Fibroblast of skin of abdomen (primary cell): ENCODE measurements at regions not wholly inside any gene's neighbourhood (a gene's known extent, or its start where the extent isn't known, plus 50 kb on each side); places are given as distances from the start of the nearest gene placed in this dataset.

Experiments
- DNase-seq: peaks from one replicate; pipeline ENCODE4 v3.0.0-alpha.2; 2013

- no peak for DNase-seq
Measured at GRCh38 chr2:144280009-144280408, 239.9 kb downstream of the ZEB2 start.

GRCh38 chr2:144279165-144279564 lies 240.8 kb downstream of the ZEB2 start:
- DNase-seq, result no peak

- no peak for DNase-seq
Measured at GRCh38 chr2:144277622-144278354, 242.1 kb downstream of the ZEB2 start.

GRCh38 chr2:144275340-144275739 lies 244.6 kb downstream of the ZEB2 start:
- DNase-seq, result no peak

- DNase-seq, result no peak
Measured at GRCh38 chr2:144274131-144274530, 245.8 kb downstream of the ZEB2 start.

- no peak for DNase-seq
Measured at GRCh38 chr2:144270951-144271350, 249.0 kb downstream of the ZEB2 start.

- DNase-seq, result no peak
Measured at GRCh38 chr2:144268036-144268678, 251.8 kb downstream of the ZEB2 start.

- no peak for DNase-seq
Measured at GRCh38 chr2:144267239-144267638, 252.7 kb downstream of the ZEB2 start.

- no peak for DNase-seq
Measured at GRCh38 chr2:144265654-144266053, 254.3 kb downstream of the ZEB2 start.

GRCh38 chr2:144261966-144262365 lies 258.0 kb downstream of the ZEB2 start:
- DNase-seq, result no peak

- DNase-seq, result no peak
Measured at GRCh38 chr2:144261336-144261735, 258.6 kb downstream of the ZEB2 start.

- no peak for DNase-seq
Measured at GRCh38 chr2:144259332-144259731, 260.6 kb downstream of the ZEB2 start.

- DNase-seq, result no peak
Measured at GRCh38 chr2:144258154-144258553, 261.8 kb downstream of the ZEB2 start.

- DNase-seq, result peak; percentile 77
Measured at GRCh38 chr2:144256996-144257707, 262.8 kb downstream of the ZEB2 start.

GRCh38 chr2:144254342-144255235 lies 265.3 kb downstream of the ZEB2 start:
- DNase-seq, result no peak

GRCh38 chr2:144253743-144254142 lies 266.2 kb downstream of the ZEB2 start:
- no peak for DNase-seq

GRCh38 chr2:144252694-144253093 lies 267.2 kb downstream of the ZEB2 start:
- no peak for DNase-seq

GRCh38 chr2:144249035-144249637 lies 270.8 kb downstream of the ZEB2 start:
- DNase-seq, result no peak

- DNase-seq, result no peak
Measured at GRCh38 chr2:144248350-144249034, 271.4 kb downstream of the ZEB2 start.

GRCh38 chr2:144244938-144245337 lies 275.0 kb downstream of the ZEB2 start:
- no peak for DNase-seq

GRCh38 chr2:144242311-144242710 lies 277.6 kb downstream of the ZEB2 start:
- DNase-seq, result no peak

GRCh38 chr2:144241801-144242200 lies 278.1 kb downstream of the ZEB2 start:
- DNase-seq, result no peak
